ENCODE measurements at regions not wholly inside any gene's neighbourhood (a gene's known extent, or its start where the extent isn't known, plus 50 kb on each side); places are given as distances from the start of the nearest gene placed in this dataset.
"Not testable (repeated sequence)": the region's sequence is repeated elsewhere in the genome, so short reads cannot be mapped to it uniquely, and the experiment has no call there.

DNA sequence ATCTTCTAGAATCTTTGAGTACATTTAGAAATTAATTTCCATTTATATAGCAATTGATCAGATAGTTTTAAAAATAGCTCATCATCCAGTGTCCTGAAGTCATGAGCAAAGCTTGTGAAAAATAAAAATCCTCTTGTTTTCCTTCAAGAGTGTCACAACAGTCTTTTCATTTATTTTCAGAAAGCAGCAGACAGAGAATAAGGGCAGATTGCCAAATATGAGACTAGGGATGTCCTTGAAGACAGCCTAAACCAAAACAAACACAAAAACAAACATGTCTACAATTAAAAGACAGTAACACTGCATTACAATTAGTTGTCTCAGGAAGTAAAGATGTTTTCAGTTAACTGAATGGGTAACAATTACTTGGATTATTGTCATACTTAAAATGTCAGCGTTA is 682.8 kb downstream of the TFAP2A start:
- in situ Hi-C loops (cut with HindIII; ENCODE audit: low pct_unique_long_range_greater_than_20kb, low sequenced_read_pairs): no loop called here
- no peak for DNase-seq (ENCODE audit: low read depth)

DNA sequence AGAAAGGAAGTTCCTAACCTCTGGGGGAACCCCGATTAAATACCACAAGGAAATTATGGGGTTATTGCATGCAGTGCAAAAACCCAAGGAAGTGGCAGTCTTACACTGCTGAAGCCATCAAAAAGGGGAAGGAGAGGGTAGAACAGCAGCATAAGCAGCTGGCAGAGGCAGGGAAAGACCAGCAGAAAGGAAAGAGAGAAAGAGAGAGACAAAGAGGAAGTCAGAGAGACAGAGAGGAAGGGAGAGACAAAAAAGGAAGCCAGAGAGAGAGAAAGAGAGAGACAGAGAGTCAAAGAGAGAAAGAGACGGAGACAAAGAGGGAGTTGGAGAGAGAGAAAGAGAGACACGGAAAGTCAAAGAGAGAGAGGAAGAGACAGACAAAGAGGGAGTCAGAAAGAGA is 689.1 kb downstream of the TFAP2A start:
- DNase-seq (ENCODE audit: low read depth); in situ Hi-C loops (cut with HindIII; ENCODE audit: low pct_unique_long_range_greater_than_20kb, low sequenced_read_pairs): not testable (repeated sequence)

DNA sequence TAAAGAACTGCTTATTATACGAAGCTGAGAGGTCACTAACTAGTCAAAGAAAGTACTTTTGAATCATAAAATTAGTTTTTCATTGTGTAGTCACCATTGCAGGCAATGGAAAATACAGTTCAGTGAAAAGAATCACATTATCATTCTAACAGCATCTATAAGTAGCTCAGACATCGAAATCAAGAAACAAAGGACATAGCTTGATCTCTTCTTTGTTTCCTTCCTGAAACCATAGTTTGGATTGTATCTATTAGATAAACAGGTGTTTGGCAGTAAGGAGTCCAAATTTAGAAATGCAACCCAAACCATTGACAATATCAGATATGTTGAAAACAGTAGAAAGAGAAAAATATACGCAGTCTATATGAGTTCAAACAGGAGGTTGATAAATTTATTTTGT is 697.3 kb downstream of the TFAP2A start:
- no peak for DNase-seq (ENCODE audit: low read depth)
- in situ Hi-C loops (cut with HindIII; ENCODE audit: low pct_unique_long_range_greater_than_20kb, low sequenced_read_pairs): no loop called here

DNA sequence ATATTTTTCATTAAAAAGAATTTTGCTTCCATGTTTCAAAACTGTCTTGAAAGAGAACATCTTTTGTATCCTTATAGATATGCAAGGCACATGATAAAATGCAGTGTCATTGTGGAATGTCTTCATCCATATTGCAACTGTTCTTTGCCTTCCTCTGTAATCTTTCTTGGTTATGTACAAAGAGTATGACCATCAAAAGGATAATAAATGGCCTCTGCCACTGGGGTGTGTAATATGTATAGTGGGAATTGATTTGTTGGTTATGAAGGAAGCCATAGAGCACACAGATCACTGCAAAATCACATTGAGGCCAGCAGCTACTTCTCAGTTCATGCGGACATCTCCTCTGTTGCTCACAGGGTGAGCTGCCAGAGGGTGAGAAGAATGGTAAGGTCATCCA is 703.5 kb downstream of the TFAP2A start:
- no peak for DNase-seq (ENCODE audit: low read depth)
- in situ Hi-C loops (cut with HindIII; ENCODE audit: low pct_unique_long_range_greater_than_20kb, low sequenced_read_pairs): no loop called here

DNA sequence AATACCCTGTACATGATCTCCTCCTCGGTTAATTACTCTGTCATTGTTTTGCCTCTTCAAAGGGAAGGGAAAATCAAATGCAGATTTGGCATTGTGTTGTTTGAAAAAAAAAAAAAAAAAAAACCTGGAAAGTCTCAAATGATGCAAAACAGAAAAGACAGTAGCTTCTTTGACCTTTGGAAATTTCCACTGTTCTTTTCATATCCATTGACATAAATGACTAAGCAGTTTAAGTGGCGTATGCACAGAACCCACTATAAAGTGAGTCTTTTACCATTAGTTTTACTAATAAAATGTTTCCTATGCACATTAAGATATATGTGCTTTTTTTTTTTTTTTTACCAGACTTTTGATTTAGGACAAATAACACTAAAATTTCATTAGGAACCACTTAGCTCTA is 704.3 kb downstream of the TFAP2A start:
- peak; percentile 6 for DNase-seq (ENCODE audit: low read depth)

DNA sequence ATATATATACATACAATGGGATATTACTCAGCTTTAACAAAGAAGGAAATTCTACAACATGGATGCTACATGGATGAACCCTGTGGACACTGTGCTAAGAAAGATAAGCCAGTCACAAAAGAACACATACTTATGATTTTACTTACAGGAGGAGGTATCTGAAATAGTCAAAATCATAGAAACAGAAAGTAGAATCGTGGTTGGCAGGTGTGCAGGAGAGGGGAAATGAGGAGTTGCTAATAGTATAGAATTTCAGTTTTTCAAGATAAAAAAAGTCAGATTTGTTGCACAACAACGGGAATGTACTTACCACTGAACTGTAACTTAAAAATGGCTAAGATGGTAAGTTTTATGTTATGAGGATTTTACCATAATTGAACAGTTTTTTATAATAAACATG is 706.3 kb downstream of the TFAP2A start:
- in situ Hi-C loops (cut with HindIII; ENCODE audit: low pct_unique_long_range_greater_than_20kb, low sequenced_read_pairs): no loop called here
- no peak for DNase-seq (ENCODE audit: low read depth)

More for the DNA sequence above, 704.3 kb downstream of the TFAP2A start:
- in situ Hi-C loops (cut with HindIII; ENCODE audit: low pct_unique_long_range_greater_than_20kb, low sequenced_read_pairs): no loop called here

DNA sequence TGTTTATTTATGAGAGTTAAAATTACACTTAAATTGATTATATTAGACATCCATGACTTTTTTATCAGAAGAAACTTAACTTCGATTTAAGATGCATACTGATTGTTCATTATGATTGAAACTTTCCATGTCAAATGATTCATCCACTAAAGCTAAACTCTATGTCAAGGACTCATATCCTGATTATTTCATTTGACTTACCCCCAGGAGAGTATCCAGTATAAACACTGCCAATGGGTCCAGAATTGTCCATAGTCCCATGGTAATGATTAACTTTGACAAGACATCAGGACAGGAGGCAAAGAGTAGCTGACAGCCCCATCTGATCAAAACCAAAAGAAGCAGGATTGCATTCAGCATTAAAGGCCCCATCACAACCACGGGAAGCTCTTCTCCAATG is 709.9 kb downstream of the TFAP2A start:
- in situ Hi-C loops (cut with HindIII; ENCODE audit: low pct_unique_long_range_greater_than_20kb, low sequenced_read_pairs): no loop called here
- peak; percentile 24 for DNase-seq (ENCODE audit: low read depth)

DNA sequence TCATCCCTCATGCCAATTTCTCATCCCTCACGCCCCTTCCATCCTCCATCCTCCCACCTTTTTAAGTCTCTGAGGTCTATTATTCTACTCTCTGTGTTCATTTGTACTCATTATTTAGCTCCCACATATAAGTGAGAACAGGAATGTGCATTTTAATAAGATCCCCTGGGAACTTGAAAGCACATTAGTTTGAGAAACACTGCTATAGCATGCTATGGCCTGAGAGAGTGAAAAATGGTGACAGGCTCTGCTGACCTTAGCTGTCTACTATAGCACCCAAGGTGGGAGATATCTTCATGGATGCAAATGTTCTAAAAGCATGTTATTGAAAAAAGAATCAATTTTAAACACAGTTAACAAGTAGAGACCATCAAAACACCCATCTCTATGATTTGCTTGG is 712.0 kb downstream of the TFAP2A start:
- DNase-seq (ENCODE audit: low read depth): no peak
- in situ Hi-C loops (cut with HindIII; ENCODE audit: low pct_unique_long_range_greater_than_20kb, low sequenced_read_pairs): no loop called here

DNA sequence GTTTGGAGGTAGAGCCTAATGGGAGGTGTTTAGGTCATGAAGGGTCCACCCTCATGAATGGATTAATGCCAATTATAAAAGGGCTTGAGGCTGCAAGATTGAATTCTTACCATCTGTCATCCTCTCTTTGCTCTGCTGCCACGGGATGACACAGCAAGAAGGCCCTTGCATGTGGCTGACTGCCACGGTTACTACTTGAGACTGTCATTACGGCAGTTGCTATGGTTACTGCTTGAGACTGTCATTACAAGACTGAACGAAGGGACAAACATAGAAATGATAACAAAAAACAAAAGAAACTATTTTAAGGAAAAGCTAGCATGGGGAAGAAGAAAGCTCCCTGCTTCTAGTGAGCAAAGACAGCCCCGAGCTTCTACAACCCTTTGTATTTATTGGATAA is 715.0 kb downstream of the TFAP2A start:
- DNase-seq (ENCODE audit: low read depth): peak; percentile 72
- in situ Hi-C loops (cut with HindIII; ENCODE audit: low pct_unique_long_range_greater_than_20kb, low sequenced_read_pairs): no loop called here

DNA sequence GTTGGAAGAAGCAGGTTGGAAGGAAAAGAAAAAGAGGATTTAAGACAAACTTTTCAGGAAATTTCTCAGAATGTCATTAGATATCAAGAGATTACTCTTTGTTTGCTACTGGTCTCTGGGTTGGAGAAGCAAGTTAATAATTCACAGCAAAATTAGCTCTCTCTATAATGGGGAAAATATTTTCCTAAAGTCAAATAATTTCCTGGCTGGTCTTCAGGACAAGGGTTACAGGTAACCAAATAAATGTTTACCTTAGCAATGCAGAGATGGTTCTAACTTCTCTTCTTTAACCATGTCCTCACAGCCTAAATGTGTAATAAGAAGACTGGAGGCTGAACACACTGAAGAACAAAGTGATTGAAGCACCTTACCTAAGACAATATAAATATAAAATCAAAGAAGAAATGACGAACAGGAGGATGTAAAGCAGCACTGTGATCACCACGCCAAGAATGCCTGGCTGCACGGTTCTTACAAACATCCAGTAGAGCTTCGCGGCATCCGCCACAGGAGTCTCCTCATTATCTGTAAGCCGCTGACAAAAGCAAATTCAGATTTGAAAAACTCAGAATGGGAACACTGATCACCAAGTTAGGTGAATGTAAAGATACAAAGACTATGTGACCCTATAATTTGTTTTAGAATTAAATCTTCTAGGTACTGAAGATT is 717.5 kb downstream of the TFAP2A start:
- in situ Hi-C loops (cut with HindIII; ENCODE audit: low pct_unique_long_range_greater_than_20kb, low sequenced_read_pairs): no loop called here
- DNase-seq (ENCODE audit: low read depth): no peak

DNA sequence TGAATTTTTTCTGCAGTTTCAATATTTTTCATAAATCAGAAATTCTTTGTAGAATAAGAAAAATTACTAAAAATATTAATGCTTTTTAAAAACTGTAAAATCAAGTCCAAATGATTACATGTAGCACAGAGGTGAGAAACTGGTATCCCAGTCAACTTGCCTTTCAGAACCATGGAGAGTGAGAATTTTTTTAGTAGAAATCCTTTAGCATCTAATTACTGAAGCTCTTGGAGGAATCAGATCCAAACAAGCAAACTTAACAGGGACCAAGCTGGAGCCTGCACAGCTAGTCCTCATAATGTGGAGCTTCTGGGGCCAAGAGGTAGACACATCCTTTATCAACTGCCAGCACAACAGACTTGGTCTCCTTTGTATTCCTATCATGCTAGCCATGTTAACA is 724.5 kb downstream of the TFAP2A start:
- in situ Hi-C loops (cut with HindIII; ENCODE audit: low pct_unique_long_range_greater_than_20kb, low sequenced_read_pairs): no loop called here
- no peak for DNase-seq (ENCODE audit: low read depth)

DNA sequence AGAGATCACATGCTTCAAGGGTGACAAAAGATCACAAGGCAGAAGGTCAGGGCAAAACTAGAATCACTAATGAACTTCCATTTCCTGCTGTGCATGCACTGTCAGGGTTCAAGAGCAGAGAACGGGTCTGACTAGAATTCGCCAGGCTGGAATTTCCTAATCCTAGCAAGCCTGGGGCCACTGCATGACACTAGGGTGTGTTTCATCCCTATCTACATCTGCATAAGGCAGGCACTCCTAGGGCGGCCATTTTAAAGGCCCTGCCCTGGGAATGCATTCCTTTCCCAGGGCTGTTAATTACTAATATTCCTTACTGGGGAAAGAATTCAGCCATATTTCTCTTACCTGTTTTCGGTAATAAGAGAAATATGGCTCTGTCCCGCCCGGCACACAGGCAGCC is 734.1 kb downstream of the TFAP2A start:
- in situ Hi-C loops (cut with HindIII; ENCODE audit: low pct_unique_long_range_greater_than_20kb, low sequenced_read_pairs); DNase-seq (ENCODE audit: low read depth): not testable (repeated sequence)

DNA sequence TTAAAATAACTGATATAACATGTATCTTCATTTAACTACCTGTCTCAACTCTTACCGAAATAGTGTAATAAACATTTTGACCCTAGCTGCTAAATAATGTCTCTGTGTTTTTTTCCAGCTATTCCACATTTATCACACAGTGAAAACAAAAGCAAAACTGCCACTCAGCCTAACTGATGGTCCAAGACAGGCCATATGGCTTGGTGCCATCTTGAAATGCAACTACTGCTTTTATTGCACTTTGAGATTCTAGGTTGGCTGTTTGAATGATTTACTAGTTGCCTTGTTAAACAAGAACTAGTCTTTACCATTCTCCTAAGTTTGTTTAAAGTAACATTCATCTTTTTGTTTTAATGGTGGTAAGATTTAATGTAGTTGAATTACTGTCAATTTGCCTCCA is 739.8 kb downstream of the TFAP2A start:
- in situ Hi-C loops (cut with HindIII; ENCODE audit: low pct_unique_long_range_greater_than_20kb, low sequenced_read_pairs): no loop called here
- no peak for DNase-seq (ENCODE audit: low read depth)

DNA sequence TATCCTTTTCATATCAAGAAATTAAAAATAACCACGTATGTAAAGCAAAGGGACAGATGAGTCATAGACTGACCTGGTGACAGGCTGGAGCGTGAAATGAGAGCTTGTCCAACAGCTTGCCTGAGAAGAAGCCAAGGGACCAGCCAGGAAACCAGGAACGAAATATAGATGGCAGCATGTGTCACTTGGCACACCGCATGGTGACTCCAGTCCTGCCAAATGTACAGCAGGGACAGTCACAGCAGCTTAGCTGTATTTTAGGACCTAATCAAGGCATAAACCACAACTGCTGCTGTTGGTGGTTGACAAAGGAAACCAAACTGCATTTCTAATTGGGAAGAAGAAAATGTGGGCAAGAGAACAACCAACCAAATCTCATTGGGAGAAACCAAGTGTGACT is 755.0 kb downstream of the TFAP2A start:
- in situ Hi-C loops (cut with HindIII; ENCODE audit: low pct_unique_long_range_greater_than_20kb, low sequenced_read_pairs): no loop called here
- DNase-seq (ENCODE audit: low read depth): no peak

DNA sequence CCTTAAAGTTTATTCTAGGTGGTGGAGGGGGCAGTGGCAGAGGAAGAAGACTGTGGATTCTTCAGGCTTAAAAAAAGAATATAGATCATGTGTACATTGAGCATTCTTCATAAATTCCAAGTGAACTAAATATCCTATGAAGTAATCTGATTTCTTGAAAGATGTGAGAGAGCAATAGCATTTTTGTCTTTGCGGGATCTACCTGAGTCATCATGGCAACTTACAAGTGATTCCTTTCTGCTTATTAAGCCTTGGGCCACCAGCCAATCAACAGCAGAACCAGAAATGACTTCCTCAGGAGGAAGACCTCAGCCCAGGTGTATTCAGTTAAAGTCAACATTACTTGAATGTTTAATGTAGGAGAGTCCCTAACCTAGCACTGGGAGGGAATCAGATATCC is 756.9 kb downstream of the TFAP2A start:
- in situ Hi-C loops (cut with HindIII; ENCODE audit: low pct_unique_long_range_greater_than_20kb, low sequenced_read_pairs): no loop called here
- DNase-seq (ENCODE audit: low read depth): no peak

DNA sequence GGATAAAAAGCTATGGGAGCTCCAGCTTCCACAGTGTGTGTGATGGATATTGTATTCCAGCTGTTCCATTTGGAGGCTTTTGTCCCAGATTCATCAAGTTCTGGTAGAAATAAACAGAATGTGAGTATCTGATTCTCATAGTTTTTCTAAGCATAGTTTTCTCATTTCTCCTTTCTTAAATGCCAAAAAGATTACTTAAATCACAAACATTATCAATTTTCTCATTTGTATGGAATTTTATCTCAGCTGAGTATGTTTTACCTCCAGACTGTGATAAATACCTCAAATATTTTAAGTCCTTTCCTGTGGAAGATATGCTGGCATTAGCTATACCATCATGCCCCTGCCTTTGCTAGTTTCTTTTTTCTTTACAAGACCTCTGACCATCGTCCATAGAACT is 767.3 kb downstream of the TFAP2A start:
- DNase-seq (ENCODE audit: low read depth): no peak
- in situ Hi-C loops (cut with HindIII; ENCODE audit: low pct_unique_long_range_greater_than_20kb, low sequenced_read_pairs): no loop called here

DNA sequence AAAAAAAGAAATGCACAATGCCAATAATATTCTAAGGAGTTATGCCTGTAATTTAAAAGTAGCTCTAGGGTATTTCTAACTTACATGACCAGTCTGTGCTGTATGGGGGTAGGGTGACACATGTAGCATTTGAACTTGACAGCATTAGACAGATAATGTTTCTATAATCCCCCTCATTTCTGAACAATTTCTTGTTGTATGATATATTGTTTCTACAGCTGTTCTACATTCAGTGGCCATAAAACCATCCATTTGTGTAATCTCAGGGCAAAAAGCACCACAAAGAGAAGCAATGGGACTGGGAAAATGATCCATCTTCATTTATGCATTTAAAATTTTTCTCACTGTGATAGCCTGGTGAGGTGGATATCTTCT is 767.8 kb downstream of the TFAP2A start:
- no peak for DNase-seq (ENCODE audit: low read depth)
- in situ Hi-C loops (cut with HindIII; ENCODE audit: low pct_unique_long_range_greater_than_20kb, low sequenced_read_pairs): no loop called here

DNA sequence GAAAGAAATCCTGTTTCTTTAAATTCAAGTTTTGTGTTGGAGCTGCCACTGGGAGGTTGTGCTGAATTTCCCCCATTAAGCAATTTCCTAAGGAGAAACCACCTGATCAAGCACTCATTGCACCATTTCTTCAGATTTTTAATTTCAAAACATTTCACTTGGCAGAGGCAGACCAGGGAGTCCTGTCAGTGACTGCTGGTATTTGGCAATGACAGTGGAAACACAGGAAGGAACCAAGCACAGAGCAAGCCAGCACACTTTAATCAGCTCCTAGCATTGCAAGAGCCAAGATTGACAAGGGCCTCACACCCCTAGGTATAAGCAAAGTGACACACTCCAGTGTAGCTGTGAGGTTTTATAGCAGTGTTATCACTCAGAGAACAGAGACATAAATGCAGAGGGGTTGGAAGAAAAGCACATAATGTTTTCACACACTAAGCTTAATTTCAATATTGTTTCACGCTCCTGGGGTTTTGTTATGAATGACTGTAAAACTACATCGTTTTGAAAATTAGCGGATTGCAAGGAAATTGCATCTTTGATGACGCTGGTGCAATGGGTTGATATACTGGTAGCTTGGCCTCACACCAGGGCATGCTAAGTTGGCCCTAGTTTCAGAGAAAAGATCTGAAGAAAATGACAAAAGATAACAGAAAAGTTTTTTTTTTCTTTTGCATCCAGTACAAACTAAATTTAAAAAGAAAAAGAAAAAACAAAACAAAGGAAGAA is 768.4 kb downstream of the TFAP2A start:
- DNase-seq (ENCODE audit: low read depth): no peak
- in situ Hi-C loops (cut with HindIII; ENCODE audit: low pct_unique_long_range_greater_than_20kb, low sequenced_read_pairs): no loop called here

DNA sequence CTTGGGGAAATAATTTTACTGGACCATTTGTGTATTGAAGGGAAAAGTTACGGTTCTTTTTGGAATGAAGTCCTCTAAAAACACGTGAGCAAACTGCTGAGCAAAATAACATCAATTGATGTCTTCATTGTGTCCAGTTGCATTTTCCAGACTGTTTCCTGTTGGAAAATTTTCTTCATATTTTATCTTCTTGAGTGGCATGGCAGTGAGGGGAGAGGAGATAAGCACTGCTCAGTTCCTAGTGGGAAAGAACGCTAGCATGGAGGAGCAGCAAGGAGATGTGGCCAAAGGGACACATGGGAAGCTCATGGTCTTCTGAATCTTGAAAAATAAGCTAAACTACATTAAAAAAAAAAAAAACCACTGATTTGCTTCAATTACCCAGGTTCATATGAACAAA is 776.0 kb downstream of the TFAP2A start:
- in situ Hi-C loops (cut with HindIII; ENCODE audit: low pct_unique_long_range_greater_than_20kb, low sequenced_read_pairs): no loop called here
- DNase-seq (ENCODE audit: low read depth): no peak

DNA sequence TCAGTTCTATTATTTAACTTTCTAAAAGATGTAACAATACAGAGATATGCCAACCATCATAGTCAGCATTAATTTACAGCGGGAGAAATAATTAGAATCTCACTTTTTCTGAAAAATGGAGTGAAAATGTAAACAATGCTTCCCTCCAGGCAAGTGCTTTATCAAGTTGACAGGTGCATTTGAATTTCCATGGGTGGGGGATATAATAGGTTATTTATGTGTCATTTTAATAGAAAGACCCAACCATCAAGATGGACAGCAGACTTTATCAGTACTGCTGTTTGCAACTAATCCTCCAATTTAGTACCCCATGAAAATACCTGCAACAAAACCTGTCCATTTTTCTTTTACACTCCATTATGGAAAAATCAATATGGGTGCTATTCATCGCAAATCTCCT is 780.1 kb downstream of the TFAP2A start:
- in situ Hi-C loops (cut with HindIII; ENCODE audit: low pct_unique_long_range_greater_than_20kb, low sequenced_read_pairs): no loop called here
- DNase-seq (ENCODE audit: low read depth): no peak
